ENCODE measurements at regions not wholly inside any gene's neighbourhood (a gene's known extent, or its start where the extent isn't known, plus 50 kb on each side); places are given as distances from the start of the nearest gene placed in this dataset.

- TF ChIP-seq, protein P1, sequence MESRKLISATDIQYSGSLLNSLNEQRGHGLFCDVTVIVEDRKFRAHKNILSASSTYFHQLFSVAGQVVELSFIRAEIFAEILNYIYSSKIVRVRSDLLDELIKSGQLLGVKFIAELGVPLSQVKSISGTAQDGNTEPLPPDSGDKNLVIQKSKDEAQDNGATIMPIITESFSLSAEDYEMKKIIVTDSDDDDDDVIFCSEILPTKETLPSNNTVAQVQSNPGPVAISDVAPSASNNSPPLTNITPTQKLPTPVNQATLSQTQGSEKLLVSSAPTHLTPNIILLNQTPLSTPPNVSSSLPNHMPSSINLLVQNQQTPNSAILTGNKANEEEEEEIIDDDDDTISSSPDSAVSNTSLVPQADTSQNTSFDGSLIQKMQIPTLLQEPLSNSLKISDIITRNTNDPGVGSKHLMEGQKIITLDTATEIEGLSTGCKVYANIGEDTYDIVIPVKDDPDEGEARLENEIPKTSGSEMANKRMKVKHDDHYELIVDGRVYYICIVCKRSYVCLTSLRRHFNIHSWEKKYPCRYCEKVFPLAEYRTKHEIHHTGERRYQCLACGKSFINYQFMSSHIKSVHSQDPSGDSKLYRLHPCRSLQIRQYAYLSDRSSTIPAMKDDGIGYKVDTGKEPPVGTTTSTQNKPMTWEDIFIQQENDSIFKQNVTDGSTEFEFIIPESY (IDR thresholded peaks at IDR 0.05), result no peak
- no peak for TF ChIP-seq RAD21 (IDR thresholded peaks at IDR 0.05)
Measured at GRCh38 chr6:92024110-92024509, 1395.2 kb downstream of the EPHA7 start.

Data from liver (tissue), 2 donors.